Bronchial epithelial cell (primary cell): ENCODE measurements at regions not wholly inside any gene's neighbourhood (a gene's known extent, or its start where the extent isn't known, plus 50 kb on each side); places are given as distances from the start of the nearest gene placed in this dataset.

Experiments used
- DNase-seq: peaks from one replicate; pipeline ENCODE4 v3.0.0-alpha.2; 2010; ENCODE audit warnings: low read depth
- FAIRE-seq: peaks from 2 replicates; lab custom pipeline; 2011; peaks lifted over from hg19 to GRCh38; lab: Jason Lieb, UNC
- H3K27me3 ChIP-seq: 2 replicates; pipeline ENCODE4 v1.5.1; 2011; ENCODE audit warnings: low read length; ENCODE audit not compliant: control insufficient read depth, insufficient read depth
- H3K36me3 ChIP-seq: 2 replicates; pipeline ENCODE4 v1.5.1; 2011; ENCODE audit warnings: low read length; ENCODE audit not compliant: control insufficient read depth, insufficient read depth
- H3K4me3 ChIP-seq: 2 replicates; pipeline ENCODE4 v1.5.1; 2011; ENCODE audit warnings: mild to moderate bottlenecking, low read depth, low read length, control low read depth
- CTCF ChIP-seq: IDR thresholded peaks from 2 replicates; pipeline ENCODE4 v1.5.1; 2011; ENCODE audit warnings: mild to moderate bottlenecking, moderate library complexity, low read length, control low read depth, inconsistent platforms; ENCODE audit not compliant: insufficient read depth, severe bottlenecking

- DNase-seq: no peak
- TF ChIP-seq CTCF: no peak
Measured at GRCh38 chr9:86795823-86796553, 151.3 kb downstream of the GAS1 start.

GRCh38 chr9:86795047-86795442 is 152.3 kb downstream of the GAS1 start:
- no peak for TF ChIP-seq CTCF
- no peaks in the 10 kb centered on the region for H3K27me3 ChIP-seq
- no peaks in the 10 kb centered on the region for H3K36me3 ChIP-seq
- FAIRE-seq (no peak), DNase-seq (no peak)
- H3K4me3 ChIP-seq: no peak overlapping the region

More at GRCh38 chr9:86795823-86796553, 151.3 kb downstream of the GAS1 start:
- H3K4me3 ChIP-seq: no peak overlapping the region
- FAIRE-seq: no peak
- no peaks in the 10 kb centered on the region for H3K36me3 ChIP-seq
- no peaks in the 10 kb centered on the region for H3K27me3 ChIP-seq

GRCh38 chr9:86794391-86795046 is 152.8 kb downstream of the GAS1 start:
- Histone ChIP-seq H3K27me3 (no peaks in the 10 kb centered on the region), H3K4me3 (no peak overlapping the region), H3K36me3 (no peaks in the 10 kb centered on the region)
- FAIRE-seq (no peak), DNase-seq (no peak)
- TF ChIP-seq CTCF: no peak

GRCh38 chr9:86792136-86792535 is 155.2 kb downstream of the GAS1 start:
- no peaks in the 10 kb centered on the region for H3K36me3 ChIP-seq
- FAIRE-seq (no peak), DNase-seq (peak; percentile 80)
- no peak overlapping the region for H3K4me3 ChIP-seq
- no peaks in the 10 kb centered on the region for H3K27me3 ChIP-seq
- TF ChIP-seq CTCF: no peak

- FAIRE-seq: no peak
- no peak for DNase-seq
Measured at GRCh38 chr9:86790805-86791204, 156.5 kb downstream of the GAS1 start.

More at GRCh38 chr9:86790805-86791204, 156.5 kb downstream of the GAS1 start:
- TF ChIP-seq CTCF: no peak
- no peaks in the 10 kb centered on the region for H3K36me3 ChIP-seq
- no peaks in the 10 kb centered on the region for H3K27me3 ChIP-seq
- no peak overlapping the region for H3K4me3 ChIP-seq
